Endodermal cell (in vitro differentiated cells): ENCODE measurements at regions not wholly inside any gene's neighbourhood (a gene's known extent, or its start where the extent isn't known, plus 50 kb on each side); places are given as distances from the start of the nearest gene placed in this dataset.

Source experiments
- DNase-seq: peaks from one replicate; pipeline ENCODE4 v3.0.0-alpha.2; 2017
- H3K27ac ChIP-seq: 2 replicates; pipeline ENCODE4 v1.5.1; 2013; ENCODE audit warnings: mild to moderate bottlenecking, low read depth, low read length, moderate library complexity
- H3K27me3 ChIP-seq: 2 replicates; pipeline ENCODE4 v1.6.1; 2013; ENCODE audit warnings: mild to moderate bottlenecking, low read length, moderate library complexity; ENCODE audit not compliant: insufficient read depth, control insufficient read depth, poor library complexity, severe bottlenecking
- H3K36me3 ChIP-seq: 2 replicates; pipeline ENCODE4 v1.7.0; 2013; ENCODE audit warnings: mild to moderate bottlenecking, low read length, moderate library complexity; ENCODE audit not compliant: control insufficient read depth, insufficient read depth
- H3K4me1 ChIP-seq: one replicate; pipeline ENCODE4 v1.7.0; 2013; ENCODE audit warnings: low read length; ENCODE audit not compliant: control insufficient read depth, insufficient read depth
- H3K4me3 ChIP-seq: 2 replicates; pipeline ENCODE4 v1.5.1; 2013; ENCODE audit warnings: mild to moderate bottlenecking, low read length, moderate library complexity
- H3K9ac ChIP-seq: 2 replicates; pipeline ENCODE4 v1.6.1; 2013; ENCODE audit warnings: mild to moderate bottlenecking, low read length, moderate library complexity; ENCODE audit not compliant: poor library complexity, severe bottlenecking; ENCODE audit errors: extremely low read depth
- H3K9me3 ChIP-seq: 2 replicates; pipeline ENCODE4 v1.6.1; 2013; ENCODE audit warnings: mild to moderate bottlenecking, low read length, moderate library complexity; ENCODE audit not compliant: control insufficient read depth
- H3K27ac Mint-ChIP-seq: 2 replicates; pipeline ENCODE4 v1.8.0; 2020; ENCODE audit warnings: mixed read lengths
- H3K27me3 Mint-ChIP-seq: 2 replicates; pipeline ENCODE4 v1.8.0; 2021; ENCODE audit warnings: mild to moderate bottlenecking, mixed read lengths; ENCODE audit not compliant: insufficient read depth
- H3K36me3 Mint-ChIP-seq: 2 replicates; pipeline ENCODE4 v1.8.0; 2020; ENCODE audit warnings: low read depth, mixed read lengths
- H3K4me1 Mint-ChIP-seq: 2 replicates; pipeline ENCODE4 v1.8.0; 2020; ENCODE audit warnings: mixed read lengths
- H3K4me3 Mint-ChIP-seq: 2 replicates; pipeline ENCODE4 v1.8.0; 2020; ENCODE audit warnings: mild to moderate bottlenecking, moderate library complexity, mixed read lengths
- H3K9me3 Mint-ChIP-seq: 2 replicates; pipeline ENCODE4 v1.8.0; 2020; ENCODE audit warnings: mild to moderate bottlenecking, mixed read lengths
- WGBS, 2 experiments: methylation state at CpG; one replicate each; pipeline versions ENCODE4 v1.1.5 to v1.1.7; 2013; ENCODE audit warnings: missing lambda C conversion rate in 2 of 2, mixed read lengths in 1 of 2; ENCODE audit not compliant: insufficient coverage in 1 of 2, insufficient read length in 1 of 2; 5-methylcytosine and 5-hydroxymethylcytosine counted together
- TF ChIP-seq, protein P1 (sequence below): fragments of 200-600 bp; sonication (generic); conservative IDR thresholded peaks from 2 replicates; pipeline ENCODE4 v1.5.0; 2021; ENCODE audit warnings: antibody characterized with exemption, mild to moderate bottlenecking

DNA sequence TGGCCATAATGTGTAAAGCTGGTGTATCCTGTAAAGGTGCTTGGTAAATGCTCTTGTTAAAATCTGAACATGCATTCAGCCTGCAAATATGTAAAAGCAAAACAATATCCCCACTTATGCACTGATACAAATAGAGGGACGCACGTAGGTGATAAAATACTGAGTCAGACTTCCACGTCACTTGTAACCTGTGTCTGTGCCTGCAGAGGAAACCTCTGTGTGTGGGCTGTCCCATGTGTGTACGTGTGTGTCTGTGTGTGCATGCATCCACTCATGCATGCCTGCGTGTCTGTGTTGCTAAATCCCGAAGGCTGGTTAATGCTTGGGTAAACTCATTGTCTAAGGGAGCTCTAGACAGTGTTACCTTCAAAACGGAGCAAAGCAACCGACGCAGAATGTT is 68.9 kb downstream of the KLF6 start:
- no peaks in the 10 kb centered on the region for H3K4me1 Mint-ChIP-seq
- no peak overlapping the region for H3K4me3 Mint-ChIP-seq
- no peak overlapping the region for H3K27ac Mint-ChIP-seq
- no peak for DNase-seq
- H3K36me3 Mint-ChIP-seq = no peaks in the 10 kb centered on the region
- TF ChIP-seq, protein P1, sequence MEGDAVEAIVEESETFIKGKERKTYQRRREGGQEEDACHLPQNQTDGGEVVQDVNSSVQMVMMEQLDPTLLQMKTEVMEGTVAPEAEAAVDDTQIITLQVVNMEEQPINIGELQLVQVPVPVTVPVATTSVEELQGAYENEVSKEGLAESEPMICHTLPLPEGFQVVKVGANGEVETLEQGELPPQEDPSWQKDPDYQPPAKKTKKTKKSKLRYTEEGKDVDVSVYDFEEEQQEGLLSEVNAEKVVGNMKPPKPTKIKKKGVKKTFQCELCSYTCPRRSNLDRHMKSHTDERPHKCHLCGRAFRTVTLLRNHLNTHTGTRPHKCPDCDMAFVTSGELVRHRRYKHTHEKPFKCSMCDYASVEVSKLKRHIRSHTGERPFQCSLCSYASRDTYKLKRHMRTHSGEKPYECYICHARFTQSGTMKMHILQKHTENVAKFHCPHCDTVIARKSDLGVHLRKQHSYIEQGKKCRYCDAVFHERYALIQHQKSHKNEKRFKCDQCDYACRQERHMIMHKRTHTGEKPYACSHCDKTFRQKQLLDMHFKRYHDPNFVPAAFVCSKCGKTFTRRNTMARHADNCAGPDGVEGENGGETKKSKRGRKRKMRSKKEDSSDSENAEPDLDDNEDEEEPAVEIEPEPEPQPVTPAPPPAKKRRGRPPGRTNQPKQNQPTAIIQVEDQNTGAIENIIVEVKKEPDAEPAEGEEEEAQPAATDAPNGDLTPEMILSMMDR = no peak
- Histone ChIP-seq H3K9me3 (peaks cover 16% of the 10 kb centered on the region), H3K27me3 (no peaks in the 10 kb centered on the region), H3K27ac (no peak overlapping the region), H3K36me3 (no peaks in the 10 kb centered on the region), H3K9ac (no peak overlapping the region), H3K4me3 (no peak overlapping the region), H3K4me1 (no peaks in the 10 kb centered on the region)
- H3K9me3 Mint-ChIP-seq = peaks cover 15% of the 10 kb centered on the region
- H3K27me3 Mint-ChIP-seq = peaks cover 2% of the 10 kb centered on the region
- WGBS, 2 experiments = 88 to 93% methylated on average over 9 of the region's 9 CpGs

DNA sequence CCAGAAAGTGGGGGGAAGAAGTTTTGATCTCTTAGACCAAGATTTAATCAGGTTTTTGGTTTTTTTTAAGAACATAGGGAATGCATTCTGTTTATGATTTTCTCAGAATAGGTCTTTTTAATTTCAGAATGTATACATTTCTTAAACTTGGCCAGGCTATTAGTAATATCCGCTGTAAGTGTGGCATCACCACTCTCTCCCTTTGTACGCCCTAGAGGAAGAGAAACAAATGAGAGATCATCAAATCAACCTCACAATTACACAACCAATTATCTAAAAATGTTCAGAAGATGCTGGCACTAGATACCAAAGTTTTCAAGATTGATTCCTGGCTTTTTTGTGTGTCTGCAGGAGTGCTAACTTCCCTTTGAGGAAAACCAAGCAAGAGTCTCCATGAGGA is 70.0 kb downstream of the KLF6 start:
- no peak for DNase-seq
- TF ChIP-seq, protein P1 = no peak
- Histone ChIP-seq H3K36me3 (no peaks in the 10 kb centered on the region), H3K27ac (no peak overlapping the region), H3K4me1 (no peaks in the 10 kb centered on the region), H3K4me3 (no peak overlapping the region), H3K9me3 (peaks cover 19% of the 10 kb centered on the region), H3K9ac (no peak overlapping the region), H3K27me3 (no peaks in the 10 kb centered on the region)
- Mint-ChIP-seq H3K36me3 (no peaks in the 10 kb centered on the region), H3K4me1 (peaks cover under 1% of the 10 kb centered on the region), H3K9me3 (peaks cover 15% of the 10 kb centered on the region), H3K27ac (no peak overlapping the region), H3K4me3 (no peak overlapping the region), H3K27me3 (peaks cover 2% of the 10 kb centered on the region)
- 90 to 100% methylated on average over 2 of the region's 2 CpGs for WGBS, 2 experiments

DNA sequence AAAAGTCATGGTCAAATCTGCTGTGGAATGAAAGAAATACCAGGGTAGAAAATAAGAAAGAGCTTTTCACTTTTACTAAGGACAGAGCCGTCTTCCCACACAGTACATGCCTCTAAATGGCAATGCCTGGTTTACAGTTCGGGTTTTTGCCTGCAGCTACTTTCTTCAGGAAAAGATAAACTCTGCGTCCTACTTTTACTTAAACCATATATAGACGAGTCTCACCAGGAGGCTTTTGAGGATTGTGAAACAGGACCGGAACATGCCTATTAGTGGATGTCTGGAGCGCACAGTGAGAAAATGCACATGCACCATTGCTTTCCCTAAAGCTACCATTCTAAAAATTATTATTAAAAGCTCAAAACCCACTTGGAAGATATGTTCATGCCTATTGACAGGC is 70.5 kb downstream of the KLF6 start:
- H3K4me1 Mint-ChIP-seq = peaks cover 4% of the 10 kb centered on the region
- H3K4me3 Mint-ChIP-seq = no peak overlapping the region
- Histone ChIP-seq H3K27me3 (no peaks in the 10 kb centered on the region), H3K9ac (no peak overlapping the region), H3K36me3 (no peaks in the 10 kb centered on the region), H3K4me1 (no peaks in the 10 kb centered on the region), H3K27ac (no peak overlapping the region), H3K9me3 (peaks cover 19% of the 10 kb centered on the region), H3K4me3 (no peak overlapping the region)
- no peak for DNase-seq
- TF ChIP-seq, protein P1 = no peak
- peaks cover 2% of the 10 kb centered on the region for H3K27me3 Mint-ChIP-seq
- H3K9me3 Mint-ChIP-seq = peaks cover 15% of the 10 kb centered on the region
- H3K36me3 Mint-ChIP-seq = no peaks in the 10 kb centered on the region
- no peak overlapping the region for H3K27ac Mint-ChIP-seq
- 93 to 96% methylated on average over 2 to 6 of the region's 6 CpGs for WGBS, 2 experiments
